ENCODE measurements at regions not wholly inside any gene's neighbourhood (a gene's known extent, or its start where the extent isn't known, plus 50 kb on each side); places are given as distances from the start of the nearest gene placed in this dataset.

- H3K4me3 ChIP-seq, result no peak overlapping the region
- DNase-seq (ENCODE audit: low read depth in 1 of 2, low spot score in 2 of 2), result no peak
- H3K9me3 ChIP-seq (replicated peaks), result no peaks in the 10 kb centered on the region; the same call in 1 of the 2 replicates
- peaks cover 6% of the 10 kb centered on the region for H3K4me1 ChIP-seq (replicated peaks)
- no peak overlapping the region for H3K27ac ChIP-seq
- peaks cover 14% of the 10 kb centered on the region for H3K27me3 ChIP-seq (replicated peaks)
- H3K36me3 ChIP-seq, result no peaks in the 10 kb centered on the region
Measured at GRCh38 chr20:48170625-48171024, 385.3 kb upstream of the SULF2 start.

- no peak for DNase-seq (ENCODE audit: low read depth in 1 of 2, low spot score in 2 of 2)
- no peak overlapping the region for H3K27ac ChIP-seq
- H3K27me3 ChIP-seq (replicated peaks), result peaks cover 19% of the 10 kb centered on the region
- H3K9me3 ChIP-seq (replicated peaks), result no peaks in the 10 kb centered on the region; the same call in 1 of the 2 replicates
- H3K4me3 ChIP-seq, result no peak overlapping the region
- peaks cover 6% of the 10 kb centered on the region for H3K4me1 ChIP-seq (replicated peaks)
- no peaks in the 10 kb centered on the region for H3K36me3 ChIP-seq
Measured at GRCh38 chr20:48169650-48170225, 384.5 kb upstream of the SULF2 start.

GRCh38 chr20:48166082-48166835, 381.0 kb upstream of the SULF2 start:
- H3K27me3 ChIP-seq (replicated peaks), result 0 out of 2 replicates have a peak, but pooled peaks cover 13% of the 10 kb centered on the region
- no peaks in the 10 kb centered on the region for H3K36me3 ChIP-seq
- no peaks in the 10 kb centered on the region for H3K9me3 ChIP-seq (replicated peaks)
- DNase-seq (ENCODE audit: low read depth in 1 of 2, low spot score in 2 of 2), result peak in 1 of 2 experiments; percentile 67
- peaks cover 6% of the 10 kb centered on the region for H3K4me1 ChIP-seq (replicated peaks)
- H3K27ac ChIP-seq, result no peak overlapping the region
- H3K4me3 ChIP-seq, result no peak overlapping the region

GRCh38 chr20:48165401-48165685, 380.1 kb upstream of the SULF2 start:
- H3K27me3 ChIP-seq (replicated peaks), result 0 out of 2 replicates have a peak, but pooled peaks cover 10% of the 10 kb centered on the region
- no peaks in the 10 kb centered on the region for H3K36me3 ChIP-seq
- peaks cover 6% of the 10 kb centered on the region for H3K4me1 ChIP-seq (replicated peaks)
- H3K9me3 ChIP-seq (replicated peaks), result no peaks in the 10 kb centered on the region
- no peak overlapping the region for H3K27ac ChIP-seq
- no peak overlapping the region for H3K4me3 ChIP-seq
- DNase-seq (ENCODE audit: low read depth in 1 of 2, low spot score in 2 of 2), result no peak

GRCh38 chr20:48164566-48165400, 379.5 kb upstream of the SULF2 start:
- no peak for DNase-seq (ENCODE audit: low read depth in 1 of 2, low spot score in 2 of 2)
- peaks cover 6% of the 10 kb centered on the region for H3K4me1 ChIP-seq (replicated peaks)
- H3K4me3 ChIP-seq, result no peak overlapping the region
- H3K27me3 ChIP-seq (replicated peaks), result 0 out of 2 replicates have a peak, but pooled peaks cover 10% of the 10 kb centered on the region
- no peaks in the 10 kb centered on the region for H3K36me3 ChIP-seq
- H3K27ac ChIP-seq, result no peak overlapping the region
- no peaks in the 10 kb centered on the region for H3K9me3 ChIP-seq (replicated peaks)

GRCh38 chr20:48164034-48164433, 378.8 kb upstream of the SULF2 start:
- peaks cover 6% of the 10 kb centered on the region for H3K4me1 ChIP-seq (replicated peaks)
- no peak for DNase-seq (ENCODE audit: low read depth in 1 of 2, low spot score in 2 of 2)
- H3K36me3 ChIP-seq, result no peaks in the 10 kb centered on the region
- H3K27ac ChIP-seq, result no peak overlapping the region
- H3K4me3 ChIP-seq, result no peak overlapping the region
- 0 out of 2 replicates have a peak, but pooled peaks cover 10% of the 10 kb centered on the region for H3K27me3 ChIP-seq (replicated peaks)
- H3K9me3 ChIP-seq (replicated peaks), result no peaks in the 10 kb centered on the region

GRCh38 chr20:48163505-48163904, 378.2 kb upstream of the SULF2 start:
- H3K4me1 ChIP-seq (replicated peaks), result peaks cover 6% of the 10 kb centered on the region
- no peak for DNase-seq (ENCODE audit: low read depth in 1 of 2, low spot score in 2 of 2)
- H3K9me3 ChIP-seq (replicated peaks), result no peaks in the 10 kb centered on the region
- H3K27me3 ChIP-seq (replicated peaks), result peaks cover 12% of the 10 kb centered on the region; the same call in 1 of the 2 replicates
- no peak overlapping the region for H3K27ac ChIP-seq
- H3K36me3 ChIP-seq, result no peaks in the 10 kb centered on the region
- no peak overlapping the region for H3K4me3 ChIP-seq

- no peak for DNase-seq (ENCODE audit: low read depth in 1 of 2, low spot score in 2 of 2)
- Histone ChIP-seq H3K27ac (no peak overlapping the region), H3K36me3 (no peaks in the 10 kb centered on the region), H3K4me3 (no peak overlapping the region), H3K27me3 (replicated peaks) (peaks cover 19% of the 10 kb centered on the region; the same call in 1 of the 2 replicates), H3K4me1 (replicated peaks) (peaks cover 6% of the 10 kb centered on the region), H3K9me3 (replicated peaks) (no peaks in the 10 kb centered on the region)
Measured at GRCh38 chr20:48162621-48163020, 377.3 kb upstream of the SULF2 start.

- no peaks in the 10 kb centered on the region for H3K4me1 ChIP-seq (replicated peaks)
- H3K4me3 ChIP-seq, result no peak overlapping the region
- no peaks in the 10 kb centered on the region for H3K36me3 ChIP-seq
- H3K27ac ChIP-seq, result no peak overlapping the region
- peaks cover 15% of the 10 kb centered on the region for H3K9me3 ChIP-seq (replicated peaks)
- DNase-seq (ENCODE audit: low read depth in 1 of 2, low spot score in 2 of 2), result no peak
- H3K27me3 ChIP-seq (replicated peaks), result peaks cover 12% of the 10 kb centered on the region; the same call in 1 of the 2 replicates
Measured at GRCh38 chr20:48159145-48160008, 374.1 kb upstream of the SULF2 start.

- peaks cover 12% of the 10 kb centered on the region; the same call in 1 of the 2 replicates for H3K27me3 ChIP-seq (replicated peaks)
- H3K4me1 ChIP-seq (replicated peaks), result no peaks in the 10 kb centered on the region
- no peak for DNase-seq (ENCODE audit: low read depth in 1 of 2, low spot score in 2 of 2)
Measured at GRCh38 chr20:48158014-48158413, 372.7 kb upstream of the SULF2 start.

GRCh38 chr20:48156951-48157700, 371.8 kb upstream of the SULF2 start:
- Histone ChIP-seq H3K36me3 (no peaks in the 10 kb centered on the region), H3K27me3 (replicated peaks) (peaks cover 12% of the 10 kb centered on the region; the same call in 1 of the 2 replicates), H3K4me1 (replicated peaks) (no peaks in the 10 kb centered on the region), H3K4me3 (no peak overlapping the region), H3K27ac (no peak overlapping the region), H3K9me3 (replicated peaks) (peaks cover 15% of the 10 kb centered on the region)
- no peak for DNase-seq (ENCODE audit: low read depth in 1 of 2, low spot score in 2 of 2)

More at GRCh38 chr20:48158014-48158413, 372.7 kb upstream of the SULF2 start:
- Histone ChIP-seq H3K9me3 (replicated peaks) (peaks cover 15% of the 10 kb centered on the region), H3K36me3 (no peaks in the 10 kb centered on the region), H3K27ac (no peak overlapping the region), H3K4me3 (no peak overlapping the region)

GRCh38 chr20:48156521-48156920, 371.2 kb upstream of the SULF2 start:
- H3K27me3 ChIP-seq (replicated peaks), result peaks cover 12% of the 10 kb centered on the region; the same call in 1 of the 2 replicates
- H3K27ac ChIP-seq, result no peak overlapping the region

More at GRCh38 chr20:48156521-48156920, 371.2 kb upstream of the SULF2 start:
- H3K36me3 ChIP-seq, result no peaks in the 10 kb centered on the region
- no peak overlapping the region for H3K4me3 ChIP-seq
- H3K9me3 ChIP-seq (replicated peaks), result peaks cover 15% of the 10 kb centered on the region
- no peak for DNase-seq (ENCODE audit: low read depth in 1 of 2, low spot score in 2 of 2)
- no peaks in the 10 kb centered on the region for H3K4me1 ChIP-seq (replicated peaks)

Measured in SJSA1 (cell line).